ENCODE measurements at regions not wholly inside any gene's neighbourhood (a gene's known extent, or its start where the extent isn't known, plus 50 kb on each side); places are given as distances from the start of the nearest gene placed in this dataset.

- no peak for FAIRE-seq
Observed at GRCh38 chr16:7090628-7091115, 242.0 kb upstream of the RBFOX1 start.

- FAIRE-seq, result no peak
Observed at GRCh38 chr16:7089751-7090150, 242.9 kb upstream of the RBFOX1 start.

GRCh38 chr16:7088711-7089110, 243.9 kb upstream of the RBFOX1 start:
- no peak for FAIRE-seq

- FAIRE-seq, result no peak
Observed at GRCh38 chr16:7086822-7087616, 245.6 kb upstream of the RBFOX1 start.

GRCh38 chr16:7085776-7086175, 246.9 kb upstream of the RBFOX1 start:
- FAIRE-seq, result no peak

- FAIRE-seq, result no peak
Observed at GRCh38 chr16:7083096-7083495, 249.5 kb upstream of the RBFOX1 start.

DNA sequence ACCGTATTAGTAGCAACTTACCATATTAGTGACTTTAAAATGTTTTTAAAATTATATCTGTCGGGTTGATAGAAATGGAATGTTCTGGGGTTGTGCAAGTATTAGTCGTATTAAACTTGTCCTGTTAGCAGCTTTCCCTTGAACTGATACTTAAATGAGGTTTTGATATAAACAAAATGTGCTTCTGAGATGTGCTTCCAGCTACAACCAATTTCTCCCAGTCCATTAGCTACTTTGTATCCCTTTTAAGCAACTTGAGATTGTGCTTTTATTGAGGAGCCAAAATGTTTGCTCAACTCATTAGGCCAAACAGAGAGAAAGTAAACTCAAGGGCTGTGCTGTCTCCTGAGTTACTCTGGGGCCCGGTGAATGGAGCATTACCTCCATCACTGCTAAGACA, 255.0 kb upstream of the RBFOX1 start:
- FAIRE-seq, result no peak

DNA sequence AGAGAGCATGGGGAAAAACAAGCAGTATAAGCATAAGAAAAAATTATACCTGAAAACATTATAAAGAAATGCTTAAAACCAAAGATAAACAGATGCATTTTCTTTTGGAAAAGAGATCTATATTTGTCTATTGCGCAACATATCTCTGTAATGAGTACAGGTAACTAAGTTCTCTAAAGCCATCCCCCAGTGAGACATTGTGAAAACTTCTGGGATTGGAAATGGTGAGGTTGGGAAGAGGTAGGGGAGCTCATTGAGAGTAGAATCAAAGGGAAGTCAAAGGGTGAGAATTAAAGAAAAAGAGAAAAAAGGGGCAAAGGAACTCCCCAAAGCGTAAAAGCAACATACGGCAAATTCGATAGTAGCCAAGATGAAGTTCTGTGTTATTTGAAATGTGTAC, 257.9 kb upstream of the RBFOX1 start:
- no peak for FAIRE-seq

- no peak for FAIRE-seq
Observed at GRCh38 chr16:7057458-7057857, 275.2 kb upstream of the RBFOX1 start.

- FAIRE-seq, result no peak
Observed at GRCh38 chr16:7055443-7055842, 277.2 kb upstream of the RBFOX1 start.

GRCh38 chr16:7051591-7052349, 280.9 kb upstream of the RBFOX1 start:
- no peak for FAIRE-seq

- FAIRE-seq, result no peak
Observed at GRCh38 chr16:7044331-7044730, 288.3 kb upstream of the RBFOX1 start.

GRCh38 chr16:7038475-7038874, 294.2 kb upstream of the RBFOX1 start:
- FAIRE-seq, result no peak

DNA sequence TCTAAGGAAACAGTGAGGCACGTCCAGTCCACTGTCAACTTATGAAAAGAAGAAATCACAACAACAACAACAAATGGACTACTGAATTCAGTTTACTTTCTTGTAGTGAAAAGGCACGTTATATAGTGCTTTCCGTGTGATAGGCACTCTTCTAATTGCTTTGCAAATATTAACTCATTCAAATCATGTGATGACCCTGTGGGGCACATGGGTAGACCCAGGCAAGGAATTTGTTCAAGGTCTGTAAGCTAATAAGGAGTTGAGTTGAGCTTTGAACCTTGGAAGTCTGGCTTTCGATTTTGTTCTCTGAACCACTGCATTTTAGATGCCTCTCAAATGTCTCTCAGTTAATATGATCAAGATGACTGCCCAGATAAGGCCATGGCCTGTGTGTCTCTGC, 295.1 kb upstream of the RBFOX1 start:
- no peak for FAIRE-seq

- no peak for FAIRE-seq
Observed at GRCh38 chr16:7031031-7031430, 301.6 kb upstream of the RBFOX1 start.

DNA sequence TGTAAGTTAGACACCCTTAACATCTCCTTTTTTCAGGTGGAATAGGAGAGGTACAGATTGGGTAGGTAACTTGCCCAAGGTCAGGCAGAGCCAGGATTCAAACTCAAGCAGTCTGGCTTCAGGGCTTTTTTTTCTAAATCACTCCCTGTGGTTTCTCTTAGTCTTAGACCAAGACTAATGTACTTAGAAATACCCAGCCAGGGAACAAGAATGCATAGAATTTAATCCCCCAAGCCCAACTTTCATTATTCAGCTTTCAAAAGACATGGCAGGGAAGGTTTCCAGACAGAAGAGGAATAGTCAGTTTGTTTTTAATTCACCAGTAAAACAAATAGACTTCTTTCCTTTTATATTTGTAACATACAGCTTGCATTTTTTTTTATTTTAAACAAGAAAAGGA, 305.2 kb upstream of the RBFOX1 start:
- no peak for FAIRE-seq

DNA sequence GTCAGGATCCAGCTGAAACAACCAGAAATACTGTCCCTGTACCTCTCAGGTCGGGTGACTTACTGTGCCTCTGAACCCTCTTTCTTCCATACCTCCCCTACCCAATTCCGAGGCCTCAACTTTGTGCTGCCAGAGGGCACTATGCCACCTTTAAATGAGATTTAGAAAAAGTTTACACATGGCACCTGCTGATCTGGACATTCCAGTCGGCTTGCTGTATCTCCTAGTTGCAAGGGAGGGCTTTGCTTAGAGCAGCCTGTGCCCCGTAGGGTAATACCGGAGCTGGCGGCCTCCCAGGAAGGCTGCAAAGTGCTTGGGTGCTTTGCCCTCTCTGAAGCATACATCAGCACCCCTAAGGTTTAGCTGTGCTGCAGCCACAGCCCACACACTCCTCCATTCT, 306.0 kb upstream of the RBFOX1 start:
- no peak for FAIRE-seq

DNA sequence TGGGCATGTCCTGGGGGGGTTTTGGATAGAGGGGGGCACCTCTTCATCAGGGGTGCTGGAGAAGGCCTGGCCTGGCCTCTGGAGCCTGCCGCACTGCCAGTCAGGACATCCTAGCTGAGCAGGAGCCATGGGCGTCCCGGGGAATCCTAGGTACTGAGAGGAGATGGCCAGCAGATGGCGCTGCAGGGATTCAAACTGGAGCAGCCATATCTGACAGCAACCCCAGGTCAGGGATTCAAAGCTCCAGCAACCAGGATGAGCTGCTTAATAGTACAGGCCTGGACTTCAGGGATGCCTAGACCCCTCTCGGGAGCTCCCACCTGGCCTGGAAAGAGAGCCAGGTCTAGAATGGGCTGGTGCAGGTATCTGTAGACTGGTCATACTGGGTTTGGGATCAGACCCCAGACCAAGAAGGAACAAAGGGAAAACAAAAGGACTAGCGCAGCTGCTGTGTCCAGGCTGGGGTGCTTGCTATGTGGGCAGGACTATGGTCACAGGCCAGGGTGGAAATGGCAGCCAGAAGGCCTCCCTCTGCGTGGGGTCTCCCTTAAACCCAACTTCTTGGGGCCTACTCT, 306.9 kb upstream of the RBFOX1 start:
- no peak for FAIRE-seq

GRCh38 chr16:7021653-7022275, 310.9 kb upstream of the RBFOX1 start:
- FAIRE-seq, result no peak

DNA sequence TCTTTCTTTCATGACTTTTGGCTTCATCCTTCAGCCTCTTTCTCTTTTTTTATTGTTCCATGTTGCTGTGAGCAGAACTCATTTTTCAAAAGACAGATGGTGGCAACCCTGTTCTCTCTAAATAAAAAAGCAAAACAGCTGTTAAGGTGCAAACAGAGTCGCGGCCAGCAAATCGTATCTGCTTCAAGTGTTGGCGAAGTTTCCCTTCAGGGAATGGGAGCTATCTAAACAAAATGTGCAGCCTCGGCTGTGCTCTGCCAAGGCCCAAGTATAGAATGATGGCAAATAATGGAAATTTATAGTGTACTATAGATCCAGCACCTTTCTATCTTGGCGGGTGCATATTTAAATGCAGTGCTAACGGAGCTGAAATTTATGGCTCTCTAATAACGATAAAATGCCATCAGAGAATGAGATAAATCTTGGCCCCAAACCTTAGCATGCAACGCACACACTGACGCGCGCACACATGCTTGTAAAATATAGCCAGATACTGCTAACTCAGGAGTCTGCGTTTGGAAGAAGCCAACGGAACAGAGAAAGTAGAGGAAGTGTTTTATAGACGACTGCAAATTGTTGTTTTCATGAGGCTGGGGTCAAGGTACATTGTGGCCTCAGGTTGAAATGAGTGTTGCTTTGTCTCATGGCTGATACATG, 315.5 kb upstream of the RBFOX1 start:
- FAIRE-seq, result no peak

- FAIRE-seq, result no peak
Observed at GRCh38 chr16:7014756-7015155, 317.9 kb upstream of the RBFOX1 start.

DNA sequence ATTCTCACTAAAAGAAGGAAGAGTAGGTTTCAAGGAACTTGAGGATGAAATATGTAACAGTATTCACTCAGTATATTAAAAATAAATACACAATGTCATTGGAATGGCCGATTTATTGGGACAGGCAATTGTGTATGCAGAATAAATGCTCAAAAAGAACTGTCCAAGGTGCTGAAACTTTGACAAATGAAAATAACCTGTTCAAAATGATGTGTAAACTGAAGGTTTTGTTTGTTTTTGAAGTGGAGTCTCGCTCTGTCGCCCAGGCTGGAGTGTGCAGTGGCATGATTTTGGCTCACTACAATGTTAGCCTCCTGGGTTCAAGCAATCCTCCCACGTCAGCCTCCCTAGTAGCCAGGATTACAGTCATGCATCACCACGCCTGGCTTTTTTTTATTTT, 318.7 kb upstream of the RBFOX1 start:
- no peak for FAIRE-seq

GRCh38 chr16:7004266-7004665, 328.4 kb upstream of the RBFOX1 start:
- no peak for FAIRE-seq
